Naive B cell (primary cell): ENCODE measurements at regions not wholly inside any gene's neighbourhood (a gene's known extent, or its start where the extent isn't known, plus 50 kb on each side); places are given as distances from the start of the nearest gene placed in this dataset.

Source experiments
- ATAC-seq, 2 donors: fragments of 150-1000 bp; cut with Tn5 transposase; 2 replicates each; pipeline ENCODE4 v1.10.0; 2021; ENCODE audit warnings: low read depth in 2 of 2, mild to moderate bottlenecking in 2 of 2, moderate library complexity in 2 of 2
- DNase-seq: peaks from one replicate; pipeline ENCODE4 v3.0.0; 2022
- H3K27ac Mint-ChIP-seq, 6 donors: one replicate each; pipeline ENCODE4 v1.8.0; 2020 to 2022; ENCODE audit warnings: mild to moderate bottlenecking in 6 of 6, mixed read lengths in 6 of 6, moderate library complexity in 5 of 6, inconsistent platforms in 2 of 6
- H3K27me3 Mint-ChIP-seq, 3 donors: one replicate each; pipeline ENCODE4 v1.8.0; 2021 to 2022; ENCODE audit warnings: mixed read lengths in 3 of 3, mild to moderate bottlenecking in 1 of 3
- H3K36me3 Mint-ChIP-seq, 2 donors: one replicate each; pipeline ENCODE4 v1.8.0; 2020 to 2022; ENCODE audit warnings: mixed read lengths in 2 of 2, inconsistent platforms in 1 of 2, mild to moderate bottlenecking in 1 of 2
- H3K4me1 Mint-ChIP-seq, 3 donors: one replicate each; pipeline ENCODE4 v1.8.0; 2020 to 2022; ENCODE audit warnings: mixed read lengths in 3 of 3, inconsistent platforms in 1 of 3, mild to moderate bottlenecking in 1 of 3, moderate library complexity in 1 of 3
- H3K4me3 Mint-ChIP-seq, 8 donors: one replicate each; pipeline ENCODE4 v1.8.0; 2020 to 2022; ENCODE audit warnings: mild to moderate bottlenecking in 8 of 8, mixed read lengths in 8 of 8, moderate library complexity in 8 of 8, inconsistent platforms in 2 of 8
- H3K9me3 Mint-ChIP-seq, 7 donors: one replicate each; pipeline ENCODE4 v1.8.0; 2020 to 2022; ENCODE audit warnings: mixed read lengths in 7 of 7, mild to moderate bottlenecking in 5 of 7, inconsistent platforms in 2 of 7, moderate library complexity in 1 of 7

DNA sequence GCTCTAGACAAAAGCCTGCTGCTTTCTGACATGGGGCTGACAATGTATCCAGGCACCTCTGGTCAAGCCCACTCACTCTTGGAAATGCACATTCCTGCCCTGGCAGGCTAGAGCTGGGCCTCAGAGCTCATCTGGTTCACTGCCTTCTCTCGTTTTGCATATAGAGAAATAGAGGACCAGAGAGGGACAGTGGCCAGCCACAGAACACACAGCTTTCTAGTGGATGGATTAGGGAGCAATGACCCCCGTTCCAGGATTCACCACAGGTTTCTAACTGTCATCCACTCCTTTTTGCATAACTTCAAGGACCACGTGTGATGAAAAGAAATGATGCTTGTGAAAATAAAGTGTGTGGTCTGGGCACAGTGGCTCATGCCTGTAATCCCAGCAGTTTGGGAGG lies 129.6 kb upstream of the IGSF21 start:
- no peaks in the 10 kb centered on the region for H3K36me3 Mint-ChIP-seq
- H3K9me3 Mint-ChIP-seq: peaks cover 0 to 3% (median 0%) of the 10 kb centered on the region in 7 donors
- H3K27ac Mint-ChIP-seq: no peak overlapping the region
- H3K4me3 Mint-ChIP-seq: no peak overlapping the region
- DNase-seq: no peak
- no peak for ATAC-seq
- H3K4me1 Mint-ChIP-seq: no peaks in the 10 kb centered on the region
- peaks cover 31 to 47% (median 43%) of the 10 kb centered on the region in 3 donors for H3K27me3 Mint-ChIP-seq

DNA sequence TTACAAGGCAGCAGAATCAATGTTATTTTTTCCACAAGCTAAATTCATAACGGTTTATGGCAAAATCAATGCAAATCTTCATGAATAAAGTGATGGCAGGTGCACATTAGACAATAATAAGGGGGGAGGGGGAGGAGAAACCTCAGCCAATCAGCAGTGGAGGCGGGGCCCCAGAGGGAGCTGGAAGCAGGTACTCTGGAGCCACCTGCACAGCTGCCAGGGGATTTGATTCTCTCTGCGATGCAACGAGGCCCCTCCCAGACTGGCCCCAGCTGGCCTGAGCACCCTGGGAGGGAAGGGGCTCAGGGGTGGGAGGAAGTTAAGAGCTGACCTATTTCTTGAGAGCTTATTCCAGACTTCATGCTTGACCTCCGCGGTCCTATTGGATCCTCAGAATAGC lies 127.8 kb upstream of the IGSF21 start:
- H3K4me3 Mint-ChIP-seq: no peak overlapping the region
- no peaks in the 10 kb centered on the region for H3K4me1 Mint-ChIP-seq
- no peak for DNase-seq
- no peak overlapping the region for H3K27ac Mint-ChIP-seq
- peaks cover 0 to 3% (median 0%) of the 10 kb centered on the region in 7 donors for H3K9me3 Mint-ChIP-seq
- H3K36me3 Mint-ChIP-seq: no peaks in the 10 kb centered on the region
- H3K27me3 Mint-ChIP-seq: peaks cover 27 to 47% (median 37%) of the 10 kb centered on the region in 3 donors
- ATAC-seq: no peak

DNA sequence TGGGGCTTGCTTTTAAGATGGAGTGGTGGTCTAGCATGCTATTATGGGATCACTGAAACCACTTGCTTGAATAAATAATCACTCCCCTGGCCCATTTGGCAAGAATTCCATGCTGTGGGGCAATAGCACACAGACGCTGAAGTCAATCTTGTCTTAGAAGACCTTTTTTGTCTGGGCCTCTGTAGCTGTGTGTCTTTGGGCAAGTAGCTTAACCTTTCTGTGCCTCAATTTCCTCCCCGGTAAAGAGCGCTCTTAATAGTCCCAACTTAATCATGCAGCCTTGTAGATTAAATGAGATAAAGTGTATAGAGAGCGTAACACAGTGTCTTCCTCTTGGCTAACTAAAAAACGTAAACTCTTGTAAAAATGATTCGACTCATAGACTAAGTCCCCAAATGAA lies 125.4 kb upstream of the IGSF21 start:
- peaks cover 2 to 11% (median 6%) of the 10 kb centered on the region in 7 donors for H3K9me3 Mint-ChIP-seq
- H3K27ac Mint-ChIP-seq: no peak overlapping the region
- no peaks in the 10 kb centered on the region for H3K4me1 Mint-ChIP-seq
- H3K27me3 Mint-ChIP-seq: peaks cover 23 to 34% (median 31%) of the 10 kb centered on the region in 3 donors
- peaks cover 0 to 6% of the 10 kb centered on the region in 2 donors for H3K36me3 Mint-ChIP-seq
- DNase-seq (no peak), ATAC-seq (no peak)
- no peak overlapping the region for H3K4me3 Mint-ChIP-seq

DNA sequence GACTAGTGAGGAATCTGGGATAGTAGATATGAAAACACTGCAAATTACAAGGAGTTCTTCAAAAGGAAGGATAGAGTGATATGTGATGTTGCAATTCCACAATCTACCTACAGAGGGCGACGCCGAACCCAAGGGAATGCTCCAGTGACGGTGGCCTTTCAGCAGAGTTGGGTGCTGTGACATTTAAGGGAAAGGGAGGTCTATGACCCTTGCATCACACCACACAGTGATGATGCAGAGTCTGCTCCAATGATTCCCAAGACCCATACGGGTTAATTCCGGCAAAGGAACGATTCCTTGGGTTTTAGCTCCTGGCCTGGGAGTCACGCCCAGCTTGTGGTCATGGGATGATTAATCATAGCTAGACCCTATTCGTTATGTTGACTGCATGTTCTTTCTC lies 123.0 kb upstream of the IGSF21 start:
- H3K9me3 Mint-ChIP-seq: peaks cover 2 to 18% (median 6%) of the 10 kb centered on the region in 7 donors
- H3K27ac Mint-ChIP-seq: no peak overlapping the region
- ATAC-seq: no peak
- no peaks in the 10 kb centered on the region for H3K4me1 Mint-ChIP-seq
- peaks cover 0 to 7% of the 10 kb centered on the region in 2 donors for H3K36me3 Mint-ChIP-seq
- H3K4me3 Mint-ChIP-seq: peak overlapping the region in 1 of 8 donors; percentile 23
- peaks cover 20 to 35% (median 28%) of the 10 kb centered on the region in 3 donors for H3K27me3 Mint-ChIP-seq
- no peak for DNase-seq

DNA sequence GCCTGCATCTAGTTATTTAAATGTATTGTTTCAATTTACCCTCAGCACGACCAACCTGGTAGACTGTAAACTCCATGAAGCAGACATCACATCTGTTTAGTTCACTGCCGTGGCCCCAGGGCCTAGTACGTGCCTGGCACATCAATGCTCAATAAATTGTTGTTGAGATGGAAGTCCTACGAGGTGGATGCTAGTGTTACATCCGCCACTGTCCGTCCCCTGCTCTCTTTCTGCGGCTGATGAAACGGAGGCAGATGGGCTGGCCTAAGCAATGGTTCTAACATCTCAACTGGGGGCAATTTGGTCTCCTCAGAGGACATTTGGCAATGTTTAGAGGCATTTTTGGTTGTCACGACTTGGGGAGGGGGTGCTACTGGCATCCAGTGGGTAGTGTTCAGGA lies 121.4 kb upstream of the IGSF21 start:
- no peak overlapping the region for H3K4me3 Mint-ChIP-seq
- H3K9me3 Mint-ChIP-seq: peaks cover 3 to 18% (median 6%) of the 10 kb centered on the region in 7 donors
- peaks cover 0 to 7% of the 10 kb centered on the region in 2 donors for H3K36me3 Mint-ChIP-seq
- DNase-seq: no peak
- no peaks in the 10 kb centered on the region for H3K4me1 Mint-ChIP-seq
- no peak for ATAC-seq
- no peak overlapping the region for H3K27ac Mint-ChIP-seq
- peaks cover 15 to 31% (median 16%) of the 10 kb centered on the region in 3 donors for H3K27me3 Mint-ChIP-seq

DNA sequence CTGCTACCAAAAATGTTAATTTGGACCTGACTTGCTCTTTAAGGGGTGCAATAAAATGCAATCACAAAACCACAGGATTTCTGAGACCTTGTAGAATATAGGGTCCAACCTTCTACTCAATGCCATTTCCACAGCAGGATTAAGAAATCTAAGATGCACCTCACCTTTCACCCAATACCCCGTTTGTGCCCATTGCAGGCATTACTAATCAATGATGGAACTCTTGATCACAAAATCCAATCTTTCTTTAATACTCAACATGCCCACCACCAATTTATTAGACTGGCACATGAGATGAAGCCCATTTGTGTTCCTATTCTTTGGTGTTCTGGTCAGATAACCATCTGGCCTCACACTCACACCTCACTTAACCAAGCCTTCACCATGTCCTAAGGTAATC lies 117.2 kb upstream of the IGSF21 start:
- no peak overlapping the region for H3K4me3 Mint-ChIP-seq
- H3K9me3 Mint-ChIP-seq: peaks cover 3 to 18% (median 4%) of the 10 kb centered on the region in 7 donors
- H3K27me3 Mint-ChIP-seq: peaks cover 0 to 26% (median 3%) of the 10 kb centered on the region in 3 donors
- H3K4me1 Mint-ChIP-seq: no peaks in the 10 kb centered on the region
- H3K27ac Mint-ChIP-seq: no peak overlapping the region
- peaks cover 0 to 7% of the 10 kb centered on the region in 2 donors for H3K36me3 Mint-ChIP-seq
- ATAC-seq: no peak
- no peak for DNase-seq

DNA sequence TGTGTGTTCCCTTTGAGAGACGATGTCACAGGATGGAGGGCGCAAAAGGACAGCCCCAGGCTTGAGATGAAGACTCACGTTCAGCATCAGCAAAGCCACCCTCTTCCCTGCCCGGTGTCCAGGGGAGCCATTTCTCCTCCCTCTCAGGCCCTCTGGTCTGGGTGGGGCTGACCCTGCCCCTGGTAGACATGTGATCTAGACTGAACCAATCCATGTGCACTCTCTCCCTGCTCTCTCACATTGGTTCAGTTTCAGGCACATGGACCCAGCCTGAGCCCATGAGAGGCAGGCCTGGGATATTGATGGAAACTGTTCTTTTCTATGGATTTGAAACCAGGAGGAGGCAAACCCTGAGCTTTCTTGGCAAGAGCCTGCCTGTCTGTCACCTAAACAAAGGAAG lies 115.6 kb upstream of the IGSF21 start:
- no peaks in the 10 kb centered on the region for H3K4me1 Mint-ChIP-seq
- DNase-seq (no peak), ATAC-seq (no peak)
- peaks cover 0 to 14% (median 4%) of the 10 kb centered on the region in 7 donors for H3K9me3 Mint-ChIP-seq
- H3K27ac Mint-ChIP-seq: no peak overlapping the region
- no peak overlapping the region for H3K4me3 Mint-ChIP-seq
- peaks cover 0 to 3% of the 10 kb centered on the region in 2 donors for H3K36me3 Mint-ChIP-seq
- peaks cover 9 to 25% (median 9%) of the 10 kb centered on the region in 3 donors for H3K27me3 Mint-ChIP-seq

DNA sequence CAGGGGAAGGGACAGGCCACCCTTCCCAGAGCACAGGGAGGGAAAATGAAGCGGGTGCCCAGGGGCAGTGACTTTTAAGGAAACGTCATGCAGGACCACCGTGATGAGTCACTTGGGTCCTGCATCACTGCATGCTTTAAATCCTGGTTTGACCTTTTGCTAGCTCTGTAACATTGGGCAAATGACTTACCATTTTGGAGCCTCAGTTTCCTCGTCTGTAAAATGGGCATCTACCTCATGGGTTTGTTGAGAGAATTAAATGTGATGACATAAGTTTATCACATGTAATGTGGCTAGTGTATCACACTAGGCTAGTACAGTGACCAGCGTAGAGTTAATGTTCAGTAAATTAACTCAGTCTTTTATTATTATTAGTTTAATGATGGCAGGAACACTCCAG lies 114.8 kb upstream of the IGSF21 start:
- no peak for DNase-seq
- H3K36me3 Mint-ChIP-seq: no peaks in the 10 kb centered on the region
- H3K4me1 Mint-ChIP-seq: no peaks in the 10 kb centered on the region
- H3K9me3 Mint-ChIP-seq: peaks cover 0 to 9% (median 1%) of the 10 kb centered on the region in 7 donors
- H3K4me3 Mint-ChIP-seq: no peak overlapping the region
- H3K27me3 Mint-ChIP-seq: peaks cover 9 to 16% (median 9%) of the 10 kb centered on the region in 3 donors
- H3K27ac Mint-ChIP-seq: no peak overlapping the region
- ATAC-seq: no peak

DNA sequence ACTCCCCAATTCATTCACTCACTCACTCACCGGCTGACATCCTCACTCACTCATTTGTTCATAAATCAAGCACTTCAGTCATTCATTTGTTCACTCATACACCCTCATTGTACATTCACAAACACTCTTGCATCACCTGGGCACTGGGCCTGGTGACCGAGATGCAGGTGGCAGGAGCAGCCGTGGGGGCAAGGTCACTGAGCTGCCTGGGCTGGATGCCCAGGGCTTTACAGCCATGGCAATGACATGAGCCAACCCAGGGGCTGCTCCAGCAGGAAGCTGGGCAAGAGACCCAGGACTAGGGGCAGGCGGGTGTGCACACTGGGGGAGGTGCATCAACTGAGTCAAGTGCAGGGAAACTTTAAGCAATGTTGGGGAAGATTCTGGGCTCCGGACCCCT lies 113.6 kb upstream of the IGSF21 start:
- ATAC-seq (no peak), DNase-seq (no peak)
- no peak overlapping the region for H3K27ac Mint-ChIP-seq
- H3K27me3 Mint-ChIP-seq: peaks cover 9 to 14% (median 9%) of the 10 kb centered on the region in 3 donors
- H3K4me3 Mint-ChIP-seq: no peak overlapping the region
- peaks cover 0 to 4% (median 1%) of the 10 kb centered on the region in 7 donors for H3K9me3 Mint-ChIP-seq
- H3K4me1 Mint-ChIP-seq: peaks cover 0 to 3% (median under 1%) of the 10 kb centered on the region in 3 donors
- H3K36me3 Mint-ChIP-seq: no peaks in the 10 kb centered on the region

DNA sequence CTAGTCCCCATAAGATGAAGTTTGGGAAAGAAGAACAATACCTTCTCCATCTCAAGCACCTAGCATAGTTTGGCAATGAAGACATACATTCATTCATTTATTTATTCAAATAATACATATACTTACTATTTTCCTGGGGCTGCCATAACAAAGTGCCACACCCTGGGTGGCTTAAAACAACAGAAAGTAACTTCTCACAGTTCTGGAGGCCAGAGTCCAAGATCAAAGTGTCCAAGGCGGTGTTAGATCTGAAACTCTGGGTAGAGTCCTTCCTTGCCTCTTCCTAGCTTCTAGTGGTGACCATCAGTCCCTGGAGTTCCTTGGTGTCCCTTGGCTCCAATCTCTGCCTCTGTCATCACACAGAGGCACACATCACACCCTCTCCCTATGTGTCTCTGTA lies 112.1 kb upstream of the IGSF21 start:
- H3K27me3 Mint-ChIP-seq: peaks cover 6 to 14% (median 9%) of the 10 kb centered on the region in 3 donors

DNA sequence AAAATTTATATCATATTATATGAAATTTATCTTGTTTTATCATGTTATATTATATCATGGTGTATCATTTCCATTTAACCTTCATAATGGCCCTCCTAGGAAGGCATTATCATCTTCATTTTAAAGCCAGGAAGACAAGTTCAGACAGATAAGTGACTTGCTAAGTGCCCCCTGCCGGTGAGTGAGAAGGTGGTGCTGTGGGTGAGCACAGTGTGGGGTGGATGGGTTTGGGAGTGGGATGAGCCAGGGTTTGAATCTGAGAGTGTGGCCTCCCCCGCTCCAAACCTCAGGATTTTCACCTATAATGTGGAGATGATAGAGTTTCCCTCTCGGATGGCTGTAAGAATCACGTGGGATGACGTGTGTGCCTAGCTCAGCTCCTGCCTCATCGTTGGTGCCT lies 108.7 kb upstream of the IGSF21 start:
- no peak for ATAC-seq
- Mint-ChIP-seq H3K9me3 (peaks cover 0 to 3% (median under 1%) of the 10 kb centered on the region in 7 donors), H3K36me3 (peaks cover 0 to 7% of the 10 kb centered on the region in 2 donors), H3K27me3 (peaks cover 10 to 20% (median 15%) of the 10 kb centered on the region in 3 donors), H3K4me1 (peaks cover 4 to 22% (median 16%) of the 10 kb centered on the region in 3 donors), H3K4me3 (no peak overlapping the region), H3K27ac (peak overlapping the region in 1 of 6 donors; percentile 27)
- no peak for DNase-seq

More for the DNA sequence above, 112.1 kb upstream of the IGSF21 start:
- H3K36me3 Mint-ChIP-seq: no peaks in the 10 kb centered on the region
- peak overlapping the region in 1 of 6 donors; percentile 40 for H3K27ac Mint-ChIP-seq
- H3K9me3 Mint-ChIP-seq: peaks cover 0 to 2% (median under 1%) of the 10 kb centered on the region in 7 donors
- ATAC-seq: no peak
- H3K4me1 Mint-ChIP-seq: peaks cover 2 to 14% (median 8%) of the 10 kb centered on the region in 3 donors
- H3K4me3 Mint-ChIP-seq: no peak overlapping the region
- no peak for DNase-seq

DNA sequence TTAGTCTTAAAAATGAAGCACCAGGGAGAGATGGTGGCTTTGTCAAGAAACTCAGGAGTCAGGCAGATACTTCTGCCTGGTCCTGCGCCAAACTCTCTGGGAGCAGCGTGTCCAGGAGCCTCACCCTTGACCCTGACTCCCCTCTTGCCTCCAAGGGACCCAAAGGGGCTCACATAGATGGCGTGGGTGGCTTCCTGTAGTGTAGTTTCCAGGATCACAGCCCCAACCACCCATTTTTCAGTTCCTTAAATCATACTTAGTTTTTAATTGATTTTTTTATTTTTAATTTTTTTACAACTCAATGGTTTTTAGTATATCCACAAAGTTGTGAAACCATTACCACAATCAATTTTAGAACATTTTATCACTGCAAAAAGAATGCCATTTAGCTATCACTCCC lies 107.7 kb upstream of the IGSF21 start:
- ATAC-seq (no peak), DNase-seq (no peak)
- Mint-ChIP-seq H3K9me3 (peaks cover 0 to 3% (median 0%) of the 10 kb centered on the region in 7 donors), H3K4me3 (peak overlapping the region in 2 of 8 donors; percentile 2 to 55), H3K4me1 (peaks cover 4 to 22% (median 16%) of the 10 kb centered on the region in 3 donors), H3K36me3 (peaks cover 0 to 7% of the 10 kb centered on the region in 2 donors), H3K27me3 (peaks cover 12 to 29% (median 20%) of the 10 kb centered on the region in 3 donors), H3K27ac (no peak overlapping the region)

DNA sequence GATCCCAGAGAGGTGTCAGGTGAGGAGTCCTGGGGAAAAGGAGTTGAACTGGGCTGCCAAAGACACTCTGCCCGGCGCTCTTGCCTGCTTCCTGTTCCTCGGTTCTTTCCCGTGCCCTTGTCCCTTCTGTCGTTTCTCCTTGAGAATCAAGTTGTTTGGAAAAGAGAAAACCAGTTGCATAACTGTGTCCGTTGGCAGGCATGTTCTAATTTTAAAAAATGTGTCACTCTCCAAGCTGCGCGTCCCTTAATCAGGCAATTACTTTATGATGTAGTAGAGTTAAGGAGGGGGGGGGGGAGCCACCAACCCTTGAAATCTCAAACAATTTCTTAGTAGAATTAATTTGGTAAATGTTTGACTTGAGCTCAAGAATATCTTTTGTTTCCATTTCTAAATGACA lies 105.9 kb upstream of the IGSF21 start:
- H3K4me1 Mint-ChIP-seq: peaks cover 4 to 22% (median 16%) of the 10 kb centered on the region in 3 donors
- H3K27ac Mint-ChIP-seq: no peak overlapping the region
- peaks cover 14 to 40% (median 20%) of the 10 kb centered on the region in 3 donors for H3K27me3 Mint-ChIP-seq
- DNase-seq (no peak), ATAC-seq (no peak)
- peaks cover 0 to 7% of the 10 kb centered on the region in 2 donors for H3K36me3 Mint-ChIP-seq
- no peak overlapping the region for H3K4me3 Mint-ChIP-seq
- H3K9me3 Mint-ChIP-seq: peaks cover 0 to 3% (median 0%) of the 10 kb centered on the region in 7 donors

DNA sequence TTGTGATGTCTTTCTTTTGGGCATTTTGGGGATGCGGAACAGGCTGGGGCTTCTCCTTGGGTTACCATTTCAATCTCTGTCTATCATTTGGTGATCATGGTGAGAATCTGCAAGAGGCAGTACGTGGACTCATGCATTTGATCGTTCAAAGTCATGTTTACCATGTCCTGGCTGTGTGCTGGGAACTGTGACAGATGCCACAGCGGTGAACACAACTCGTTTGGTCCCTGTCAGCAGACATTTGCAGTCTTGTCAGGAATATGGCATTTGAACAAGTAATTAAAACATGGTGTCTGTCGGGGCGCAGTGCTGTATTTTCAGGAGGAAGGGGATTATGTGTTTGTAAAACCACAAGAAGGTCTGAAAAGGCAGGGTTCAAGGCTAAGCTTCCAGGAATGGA lies 103.3 kb upstream of the IGSF21 start:
- H3K27ac Mint-ChIP-seq: no peak overlapping the region
- DNase-seq (no peak), ATAC-seq (no peak)
- H3K9me3 Mint-ChIP-seq: peaks cover 0 to 4% (median 0%) of the 10 kb centered on the region in 7 donors
- H3K27me3 Mint-ChIP-seq: peaks cover 20 to 55% (median 33%) of the 10 kb centered on the region in 3 donors
- H3K4me1 Mint-ChIP-seq: peaks cover 4 to 19% (median 11%) of the 10 kb centered on the region in 3 donors
- H3K36me3 Mint-ChIP-seq: peaks cover 0 to 7% of the 10 kb centered on the region in 2 donors
- H3K4me3 Mint-ChIP-seq: no peak overlapping the region
